GM18519 (cell line): ENCODE measurements at regions not wholly inside any gene's neighbourhood (a gene's known extent, or its start where the extent isn't known, plus 50 kb on each side); places are given as distances from the start of the nearest gene placed in this dataset.
"Not testable (repeated sequence)": the region's sequence is repeated elsewhere in the genome, so short reads cannot be mapped to it uniquely, and the experiment has no call there.

ENCODE experiments used
- ATAC-seq: cut with Tn5 transposase; IDR thresholded peaks from one replicate; pipeline ENCODE4 v1.9.1; 2021; ENCODE audit warnings: mild to moderate bottlenecking, moderate library complexity; ENCODE audit not compliant: unreplicated experiment, low FRiP score

DNA sequence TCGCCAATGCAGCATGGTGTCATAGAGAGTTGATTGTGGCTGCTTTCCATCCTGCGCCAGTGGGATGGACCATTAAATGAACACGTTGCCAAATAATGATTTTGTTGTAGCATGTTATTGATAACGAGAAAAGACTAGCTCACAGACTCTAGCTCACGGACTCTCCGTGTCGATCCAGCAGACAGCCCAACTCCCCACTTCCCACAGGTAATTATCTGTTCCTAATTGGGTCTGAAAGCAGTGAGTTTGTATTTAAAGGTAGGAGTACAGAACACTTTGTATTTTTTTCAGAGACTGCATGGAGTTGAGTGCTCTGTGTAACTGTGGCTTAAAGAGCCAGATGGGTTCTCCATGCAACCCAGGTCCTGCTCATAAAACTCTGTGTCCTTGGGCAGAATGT is 1250.5 kb downstream of the TYW1 start:
- ATAC-seq: no peak

DNA sequence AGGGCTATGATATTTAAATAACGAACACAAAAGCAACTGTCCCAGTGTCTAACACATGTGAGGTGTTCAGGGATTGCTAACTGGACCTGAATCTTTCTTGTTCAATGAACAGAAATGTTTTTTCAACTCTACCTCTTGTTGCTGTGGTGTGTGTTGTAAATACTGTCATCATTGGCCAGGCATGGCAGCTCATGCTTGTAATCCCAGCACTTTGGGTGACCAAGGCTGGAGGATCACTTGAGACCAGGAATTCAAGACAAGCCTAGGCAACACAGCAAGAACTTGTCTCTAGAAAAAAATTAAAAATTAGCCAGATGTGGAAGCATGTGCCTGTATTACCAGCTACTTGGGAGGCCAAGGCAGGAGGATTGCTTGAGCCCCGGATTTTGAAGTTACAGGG is 1250.9 kb downstream of the TYW1 start:
- no peak for ATAC-seq

DNA sequence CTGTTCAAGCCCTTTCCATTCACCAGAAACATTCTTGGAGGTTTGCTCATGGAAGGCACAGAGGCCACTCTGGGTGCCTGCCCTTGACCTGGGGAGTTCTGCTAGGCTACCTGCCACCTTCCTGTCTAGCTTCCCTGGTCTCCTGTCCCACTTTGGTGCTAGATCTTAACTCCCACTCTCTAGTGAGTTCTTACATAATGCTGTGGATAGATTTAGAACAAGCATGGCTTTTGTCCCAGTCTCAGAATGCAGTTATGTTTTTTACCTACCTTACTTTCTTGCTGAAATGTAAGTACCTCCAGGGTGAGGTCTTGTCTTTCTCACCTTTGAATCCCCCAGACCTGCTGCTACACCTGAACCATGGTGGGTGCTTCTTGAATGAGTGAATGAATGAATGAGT is 1252.3 kb downstream of the TYW1 start:
- no peak for ATAC-seq

DNA sequence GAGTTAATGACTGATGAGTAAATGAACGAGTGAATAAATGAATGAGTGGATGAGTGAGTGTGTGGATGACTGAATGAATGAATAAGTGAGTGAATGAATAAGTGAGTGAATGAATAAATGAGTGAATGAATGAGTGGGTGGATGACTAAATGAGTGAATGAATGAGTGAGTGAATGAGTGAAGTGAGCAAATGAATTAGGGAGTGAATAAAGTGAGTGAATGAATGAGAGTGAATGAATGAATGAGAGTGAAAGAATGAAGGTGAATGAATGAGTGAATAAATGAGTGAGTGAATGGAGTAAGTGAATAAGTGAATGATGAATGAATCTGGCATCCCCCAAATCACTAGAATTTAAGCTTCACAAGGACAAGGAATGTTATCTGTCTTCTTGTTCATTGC is 1253.0 kb downstream of the TYW1 start:
- ATAC-seq: no peak

DNA sequence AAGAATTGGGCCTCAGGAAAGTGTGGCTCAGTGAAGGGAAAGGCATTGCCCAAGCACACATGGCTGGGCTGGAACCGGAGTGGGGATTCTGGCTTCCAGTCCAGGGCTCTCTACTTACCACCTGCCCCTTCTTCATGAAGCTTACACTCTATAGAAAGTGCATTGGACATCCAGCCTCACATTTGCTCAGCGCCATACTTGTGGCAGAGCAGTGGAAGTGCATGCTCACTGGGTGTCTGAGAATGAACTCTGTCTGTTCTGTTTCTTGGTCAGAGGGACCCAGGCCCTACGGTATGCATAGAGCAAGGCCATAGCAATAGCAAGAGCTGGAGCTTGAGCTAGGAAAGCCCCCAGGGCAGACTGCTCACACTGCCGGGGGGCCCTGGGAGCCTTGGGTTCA is 1253.5 kb downstream of the TYW1 start:
- ATAC-seq: no peak

DNA sequence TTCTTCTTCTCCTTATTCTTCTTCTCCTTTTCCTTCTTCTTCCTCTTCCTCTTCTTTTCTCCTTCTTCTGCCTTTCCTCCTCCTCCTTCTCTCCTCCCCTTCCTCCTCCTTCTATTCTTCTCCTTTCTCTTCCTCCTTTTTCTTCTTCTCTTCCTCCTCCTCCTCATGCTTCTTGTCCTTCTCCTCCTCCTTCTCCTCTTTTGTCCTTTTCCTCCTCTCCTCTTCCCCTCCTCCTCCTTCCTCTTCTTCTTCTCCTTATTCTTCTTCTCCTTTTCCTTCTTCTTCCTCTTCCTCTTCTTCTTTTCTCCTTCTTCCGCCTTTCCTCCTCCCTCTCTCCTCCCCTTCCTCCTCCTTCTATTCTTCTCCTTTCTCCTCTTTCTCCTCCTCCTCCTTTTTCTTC is 1258.2 kb downstream of the TYW1 start:
- ATAC-seq: not testable (repeated sequence)

DNA sequence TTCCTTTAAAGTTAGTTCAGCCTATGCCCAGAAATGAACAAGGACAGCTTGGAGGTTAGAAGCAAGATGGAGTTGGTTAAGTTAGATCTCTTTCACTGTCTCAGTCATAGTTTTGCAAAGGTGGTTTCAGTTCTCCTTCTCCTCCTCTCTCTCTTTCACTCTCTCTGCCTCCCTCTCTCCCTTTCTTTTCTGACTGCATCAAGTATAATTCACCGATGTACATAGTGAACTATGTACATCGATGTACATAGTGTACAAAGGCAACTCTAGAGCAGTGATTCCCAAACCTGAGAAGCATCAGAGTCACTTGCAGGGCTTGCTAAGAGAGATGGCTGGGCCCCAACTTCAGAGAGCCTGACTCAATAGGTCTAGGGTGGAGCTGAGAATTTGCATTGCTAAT is 1259.7 kb downstream of the TYW1 start:
- ATAC-seq: no peak

DNA sequence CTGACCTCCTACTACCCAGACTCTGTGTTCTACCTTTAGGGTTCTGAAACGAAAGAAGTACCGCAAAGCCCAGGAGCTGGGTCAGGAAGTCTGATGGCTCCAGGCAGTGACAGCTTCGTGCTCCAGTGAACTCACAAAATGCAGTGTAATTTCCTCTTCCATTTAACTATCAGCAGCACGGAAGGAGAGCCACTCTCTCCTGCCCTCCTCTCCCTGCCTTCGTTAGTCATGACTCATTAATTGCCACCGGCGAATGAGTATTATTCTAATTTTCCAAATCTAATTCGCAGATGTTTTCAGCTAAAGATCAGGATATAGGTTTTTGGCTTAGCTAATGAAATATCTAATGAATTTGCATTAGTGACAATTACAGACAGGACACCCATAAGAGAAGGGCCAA is 1262.0 kb downstream of the TYW1 start:
- ATAC-seq: no peak

DNA sequence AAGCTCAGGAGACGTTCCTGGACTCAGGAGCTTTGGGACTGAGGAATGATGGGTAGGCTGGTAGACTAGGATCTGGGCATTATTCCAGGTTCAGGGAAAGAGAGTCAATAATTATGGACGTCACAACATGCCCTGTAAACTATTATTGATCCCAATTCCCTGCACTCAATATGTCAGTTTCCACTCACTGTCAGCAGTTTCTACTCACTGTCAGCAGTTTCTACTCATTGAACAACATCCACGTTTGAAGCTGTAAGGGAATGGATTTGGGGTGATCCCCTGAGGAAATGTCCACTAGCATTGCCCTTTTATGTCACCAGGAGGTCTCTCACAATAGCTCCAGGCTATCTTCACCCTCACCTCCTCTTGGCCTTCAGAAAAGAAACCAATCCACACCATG is 1268.6 kb downstream of the TYW1 start:
- no peak for ATAC-seq

DNA sequence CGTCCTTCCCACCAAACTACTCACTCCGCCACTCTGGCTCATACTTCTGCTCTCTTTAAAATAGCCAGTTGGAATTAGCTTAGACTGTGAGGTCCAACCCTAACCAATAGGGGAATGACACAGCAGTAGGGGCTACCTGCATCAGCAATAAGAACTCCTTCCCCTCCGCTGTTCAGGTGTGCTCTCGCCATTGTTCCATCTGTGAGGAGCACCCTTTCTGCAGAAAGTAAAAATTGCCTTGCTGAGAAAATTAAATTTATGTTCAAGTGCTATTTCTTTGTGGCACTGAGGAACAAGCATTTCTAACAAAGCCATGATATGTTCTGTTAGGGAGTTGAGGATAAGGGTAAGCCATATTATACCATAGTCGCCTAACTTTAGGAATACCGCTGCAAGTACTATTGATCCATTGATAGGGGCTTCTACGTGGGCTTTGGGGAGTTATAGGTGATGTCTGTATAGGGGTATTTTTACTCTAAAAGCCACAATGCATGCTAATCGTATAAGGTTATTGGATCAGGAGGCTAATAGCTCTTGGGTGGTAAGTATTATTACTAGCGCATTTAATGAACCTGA is 1269.5 kb downstream of the TYW1 start:
- ATAC-seq: no peak

DNA sequence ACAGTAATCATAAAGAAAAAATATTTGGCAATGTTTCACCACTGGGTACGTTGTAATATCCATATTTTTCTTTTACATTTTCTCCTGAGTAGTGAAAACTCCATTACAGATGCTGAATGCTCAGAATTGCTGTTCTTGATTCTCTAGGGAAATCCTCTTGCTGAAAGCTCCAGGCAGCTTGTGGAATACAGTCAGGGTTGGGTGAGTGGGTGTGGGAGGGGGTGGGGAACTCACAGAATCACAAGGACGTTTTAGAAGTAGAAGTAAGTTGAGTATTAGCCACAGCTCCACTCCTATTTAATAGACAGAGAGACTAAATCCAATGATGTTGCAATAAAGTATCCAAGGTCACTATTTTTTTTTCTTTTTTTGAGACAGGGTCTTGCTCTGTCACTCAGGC is 1270.9 kb downstream of the TYW1 start:
- ATAC-seq: no peak

DNA sequence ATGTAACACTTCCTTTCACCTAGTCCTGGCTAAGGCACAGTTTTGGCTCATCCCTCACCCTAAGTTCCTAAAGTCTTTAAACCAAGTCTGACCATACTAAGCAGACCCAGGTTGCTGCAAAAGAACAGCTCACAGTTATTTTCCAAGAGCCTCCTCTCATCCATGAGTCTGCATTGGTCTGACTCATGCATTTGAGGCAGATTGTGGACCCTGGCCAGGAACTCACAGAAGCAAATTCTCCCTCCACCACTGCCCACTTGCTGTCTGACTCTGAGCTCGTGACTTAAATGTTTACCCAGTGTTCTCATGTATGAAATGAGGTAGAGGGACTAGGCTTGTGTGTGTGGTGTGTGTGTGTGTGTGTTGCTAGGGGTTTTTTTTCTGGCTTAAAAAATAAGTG is 1272.8 kb downstream of the TYW1 start:
- no peak for ATAC-seq

DNA sequence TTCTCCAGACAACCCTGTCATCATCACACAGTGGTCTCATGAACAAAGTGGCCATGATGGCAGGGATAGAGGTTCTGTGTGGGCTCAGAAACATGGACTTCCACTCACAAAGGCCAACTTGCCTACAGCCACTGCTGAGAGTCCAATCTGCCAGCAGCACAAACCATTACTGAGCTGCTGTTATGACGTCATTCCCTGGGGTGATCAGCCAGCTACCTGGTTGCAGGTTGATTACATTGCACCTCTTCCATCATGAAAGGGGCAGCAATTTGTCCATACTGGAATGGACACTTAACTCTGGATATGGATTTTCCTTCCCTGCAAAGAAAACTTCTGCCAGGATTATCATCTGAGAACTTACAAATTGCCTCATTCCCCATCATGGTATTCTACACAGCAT is 1275.9 kb downstream of the TYW1 start:
- ATAC-seq: no peak

DNA sequence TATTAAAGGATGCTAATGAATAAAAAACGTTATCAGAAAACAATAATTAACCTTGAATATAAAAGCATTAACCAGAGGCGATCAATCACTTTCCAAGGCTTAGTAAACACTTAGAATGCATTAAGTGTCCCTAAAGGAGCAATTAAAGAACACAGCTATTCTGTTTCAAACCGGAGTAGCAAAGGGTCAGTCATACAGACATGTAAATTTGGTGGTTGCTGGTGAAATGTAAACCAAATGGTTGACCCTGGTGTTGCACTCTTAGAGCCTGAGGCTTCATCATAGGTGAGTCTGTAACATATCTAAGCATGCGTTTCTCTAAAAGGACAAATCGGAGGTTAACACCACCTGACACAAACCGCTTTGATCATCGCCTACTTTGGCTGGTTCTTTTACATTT is 1280.1 kb downstream of the TYW1 start:
- ATAC-seq: no peak

DNA sequence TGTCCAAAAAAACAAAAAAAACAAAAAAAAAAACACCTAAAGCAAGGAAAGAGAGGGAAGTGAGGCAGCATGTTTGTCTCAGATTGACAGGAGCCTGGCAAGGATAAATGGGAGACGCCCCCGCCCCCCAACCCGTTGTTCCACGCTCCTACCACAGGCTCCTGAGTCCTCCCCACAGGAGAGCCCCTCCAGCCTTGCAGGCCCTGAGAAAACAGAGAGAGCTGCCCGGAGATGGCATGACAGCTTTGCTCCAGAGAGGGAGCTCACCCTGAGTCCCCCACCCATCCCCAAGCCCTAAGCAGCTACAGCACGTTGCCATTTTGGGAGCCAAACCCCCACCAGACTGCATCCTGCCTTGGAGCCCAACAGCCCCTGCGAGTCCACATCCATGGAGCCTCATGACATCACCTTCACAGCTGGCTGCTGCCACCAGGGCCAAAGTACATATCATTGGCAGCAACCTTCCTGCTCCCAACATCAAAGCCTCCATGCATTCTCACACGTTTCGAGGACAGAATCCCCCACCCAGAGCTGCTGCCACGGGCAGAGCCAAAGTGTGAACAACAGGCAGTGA is 1283.3 kb downstream of the TYW1 start:
- ATAC-seq: no peak

DNA sequence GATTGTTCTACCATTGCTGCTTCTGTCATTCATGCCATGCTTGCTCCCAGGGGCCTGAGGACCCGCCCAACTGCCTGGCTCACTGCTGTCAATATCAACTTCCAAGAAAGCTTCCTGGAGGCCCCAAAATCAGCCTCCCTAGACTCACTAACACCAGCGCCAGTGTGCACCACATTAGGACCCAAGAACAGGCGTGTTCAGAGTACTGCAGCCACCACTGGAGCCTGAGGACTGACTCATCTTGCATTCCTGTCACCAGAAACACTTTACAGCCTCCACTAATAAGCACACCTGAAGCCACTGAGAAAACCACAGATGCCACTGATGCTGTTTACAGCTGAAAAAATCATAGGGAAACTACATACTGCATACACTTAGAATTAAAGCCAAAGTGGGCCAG is 1284.3 kb downstream of the TYW1 start:
- ATAC-seq: no peak

DNA sequence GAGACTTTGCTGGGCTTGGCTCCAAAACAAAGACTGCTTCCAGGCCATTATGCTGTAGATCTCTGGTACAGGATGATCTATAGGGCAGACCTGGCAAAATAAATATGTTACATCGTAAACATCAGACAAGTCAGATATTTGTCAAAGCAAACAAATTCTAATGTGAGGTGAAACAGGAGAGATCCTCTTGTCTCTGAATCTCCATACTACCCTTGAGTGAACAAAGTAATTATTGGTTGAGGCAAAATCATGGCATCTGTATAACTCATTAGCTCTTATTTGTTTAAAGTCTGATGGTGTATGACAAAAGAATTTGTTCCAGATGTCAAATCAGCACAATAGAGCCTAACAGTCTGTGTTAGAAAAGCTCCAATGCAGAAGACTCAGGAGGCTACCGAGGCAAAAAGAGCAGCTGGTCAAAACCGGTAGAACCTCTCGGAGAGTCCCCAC is 1291.5 kb downstream of the TYW1 start:
- no peak for ATAC-seq

DNA sequence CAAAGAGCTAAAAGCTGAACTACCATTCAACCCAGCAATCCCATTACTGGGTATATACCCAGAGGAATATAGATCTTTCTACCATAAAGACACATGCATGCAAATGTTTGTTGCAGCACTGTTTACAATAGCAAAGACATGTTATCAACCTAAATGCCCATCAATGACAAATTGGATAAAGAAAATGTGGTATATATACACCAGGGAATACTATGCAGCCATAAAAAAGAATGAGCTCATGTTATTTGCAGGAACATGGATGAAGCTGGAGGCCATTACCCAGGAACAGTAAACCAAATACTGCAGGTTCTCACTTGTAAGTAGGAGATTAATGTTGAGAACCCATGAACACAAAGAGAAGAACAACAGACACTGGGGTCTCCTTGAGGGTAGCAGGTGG is 1295.1 kb downstream of the TYW1 start:
- ATAC-seq: no peak

DNA sequence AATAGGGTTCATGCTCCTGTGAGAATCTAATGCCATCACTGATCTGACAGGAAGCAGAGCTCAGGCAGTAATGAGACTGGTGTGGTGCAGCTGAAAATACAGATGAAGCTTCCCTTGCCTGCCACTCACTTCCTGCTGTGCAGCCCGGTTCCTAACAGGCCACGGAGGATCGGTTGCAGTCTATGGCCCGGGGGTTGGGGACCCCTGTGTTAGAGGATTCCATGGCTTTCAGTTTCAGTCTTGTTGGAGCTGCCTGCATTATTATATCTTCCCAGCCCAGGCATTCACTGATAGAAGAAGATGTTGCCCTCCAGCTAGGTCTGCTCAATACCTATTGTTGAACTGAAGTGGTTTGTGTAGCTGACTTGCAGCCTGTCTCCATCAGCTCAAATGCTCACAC is 1298.8 kb downstream of the TYW1 start:
- ATAC-seq: no peak

DNA sequence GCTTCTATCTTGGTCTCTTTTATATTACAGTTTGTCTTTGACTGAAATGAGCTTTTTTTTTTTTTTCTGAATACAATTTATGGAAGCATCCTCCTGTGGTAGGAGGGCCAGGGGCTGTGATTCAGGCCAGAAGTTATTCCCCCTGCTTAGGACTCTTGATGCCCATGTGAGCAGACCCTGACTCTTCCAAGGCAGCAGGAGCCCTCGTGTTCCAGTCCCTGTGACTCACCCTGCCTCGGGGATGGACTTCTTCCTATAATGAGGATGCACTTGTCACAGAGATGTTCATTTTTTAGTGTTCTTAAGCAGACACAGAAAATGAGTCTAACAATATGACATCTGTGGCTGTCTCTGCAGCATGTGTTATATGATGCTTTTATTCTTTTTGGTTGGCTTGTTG is 1293.7 kb upstream of the AUTS2 start:
- ATAC-seq: no peak

DNA sequence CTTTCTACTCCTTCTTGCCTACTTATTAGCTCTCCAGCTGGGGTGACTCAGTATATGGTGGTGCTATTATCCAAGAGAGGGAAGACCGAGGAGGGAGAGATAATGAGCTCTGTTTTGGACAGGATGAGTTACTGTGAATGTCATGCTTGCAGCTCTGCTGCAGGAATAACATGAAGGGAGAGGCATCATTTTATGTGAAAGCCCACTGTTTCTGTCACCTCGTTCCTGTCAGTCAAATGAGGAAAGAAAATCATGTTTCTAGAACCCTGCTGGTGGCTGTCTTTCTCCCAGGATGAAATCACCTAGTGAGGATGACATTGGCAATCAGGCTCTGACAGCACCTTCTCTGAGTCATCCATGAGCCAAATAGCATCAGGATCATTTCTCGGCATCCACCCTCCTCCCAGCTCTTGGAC is 1291.6 kb upstream of the AUTS2 start:
- ATAC-seq: no peak

DNA sequence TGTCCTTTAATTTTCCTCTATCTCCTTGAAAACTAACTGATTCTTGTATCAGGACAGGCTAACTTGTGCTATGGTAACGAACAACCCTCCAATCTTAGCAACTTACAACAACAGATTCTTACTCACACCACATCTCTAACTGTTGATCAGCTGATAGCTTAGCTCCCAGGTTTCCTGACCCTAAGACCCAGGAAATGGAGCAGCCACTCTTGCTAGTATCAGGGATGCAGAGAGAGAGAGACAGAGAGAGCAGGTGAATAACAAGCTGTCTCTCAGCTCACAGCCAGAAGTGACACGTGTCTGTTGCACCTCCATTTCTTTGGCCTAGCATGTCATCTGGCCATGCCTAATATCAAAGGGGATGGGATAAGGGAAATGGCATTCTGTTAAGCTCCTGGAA is 1289.0 kb upstream of the AUTS2 start:
- ATAC-seq: no peak

DNA sequence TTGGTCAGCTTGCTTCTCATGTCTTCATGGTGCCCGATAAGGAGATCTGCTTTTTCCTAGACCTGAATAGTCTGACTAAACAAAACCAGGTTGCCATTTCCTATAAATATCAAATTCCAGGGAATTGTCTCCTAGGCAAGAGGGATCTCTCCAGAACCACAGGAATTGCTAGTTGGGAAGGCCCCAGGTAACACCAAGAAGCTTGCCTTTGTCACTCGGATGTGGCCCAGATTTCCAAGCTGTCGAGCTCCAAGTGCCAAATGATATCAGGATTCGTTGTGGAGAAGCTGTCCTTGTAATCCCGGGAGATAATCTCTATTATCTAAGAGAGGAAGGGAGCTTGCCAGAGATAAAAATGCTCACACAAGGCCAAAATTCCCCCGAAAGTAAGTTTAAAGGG is 1288.5 kb upstream of the AUTS2 start:
- no peak for ATAC-seq
